ENCODE measurements at regions not wholly inside any gene's neighbourhood (a gene's known extent, or its start where the extent isn't known, plus 50 kb on each side); places are given as distances from the start of the nearest gene placed in this dataset.

GRCh38 chr2:199696048-199696447 is 154.9 kb downstream of the FTCDNL1 start:
- DNase-seq (ENCODE audit: low spot score, unreplicated experiment), result no peak
- no peaks in the 10 kb centered on the region for H3K36me3 Mint-ChIP-seq (ENCODE audit: insufficient read depth)
- no peaks in the 10 kb centered on the region for H3K27me3 Mint-ChIP-seq
- H3K4me3 Mint-ChIP-seq (ENCODE audit: low read depth), result no peak overlapping the region
- H3K4me1 Mint-ChIP-seq (ENCODE audit: low read depth), result no peaks in the 10 kb centered on the region
- H3K9me3 Mint-ChIP-seq (ENCODE audit: low read depth), result no peaks in the 10 kb centered on the region
- TF ChIP-seq CTCF (IDR thresholded peaks at IDR 0.05; ENCODE audit: unreplicated experiment), result no peak
- H3K27ac Mint-ChIP-seq, result no peak overlapping the region

- H3K9me3 Mint-ChIP-seq (ENCODE audit: low read depth), result no peaks in the 10 kb centered on the region
- no peaks in the 10 kb centered on the region for H3K36me3 Mint-ChIP-seq (ENCODE audit: insufficient read depth)
- no peaks in the 10 kb centered on the region for H3K27me3 Mint-ChIP-seq
- no peaks in the 10 kb centered on the region for H3K4me1 Mint-ChIP-seq (ENCODE audit: low read depth)
- no peak for TF ChIP-seq CTCF (IDR thresholded peaks at IDR 0.05; ENCODE audit: unreplicated experiment)
- no peak for DNase-seq (ENCODE audit: low spot score, unreplicated experiment)
- H3K4me3 Mint-ChIP-seq (ENCODE audit: low read depth), result no peak overlapping the region
- no peak overlapping the region for H3K27ac Mint-ChIP-seq
Measured at GRCh38 chr2:199693861-199694260, 157.1 kb downstream of the FTCDNL1 start.

GRCh38 chr2:199692489-199692888 is 158.5 kb downstream of the FTCDNL1 start:
- Mint-ChIP-seq H3K4me1 (ENCODE audit: low read depth) (no peaks in the 10 kb centered on the region), H3K27ac (no peak overlapping the region), H3K27me3 (no peaks in the 10 kb centered on the region), H3K4me3 (ENCODE audit: low read depth) (no peak overlapping the region), H3K36me3 (ENCODE audit: insufficient read depth) (no peaks in the 10 kb centered on the region), H3K9me3 (ENCODE audit: low read depth) (no peaks in the 10 kb centered on the region)
- no peak for TF ChIP-seq CTCF (IDR thresholded peaks at IDR 0.05; ENCODE audit: unreplicated experiment)
- DNase-seq (ENCODE audit: low spot score, unreplicated experiment), result no peak

- H3K9me3 Mint-ChIP-seq (ENCODE audit: low read depth), result no peaks in the 10 kb centered on the region
- no peaks in the 10 kb centered on the region for H3K36me3 Mint-ChIP-seq (ENCODE audit: insufficient read depth)
- no peaks in the 10 kb centered on the region for H3K4me1 Mint-ChIP-seq (ENCODE audit: low read depth)
- TF ChIP-seq CTCF (IDR thresholded peaks at IDR 0.05; ENCODE audit: unreplicated experiment), result no peak
- no peaks in the 10 kb centered on the region for H3K27me3 Mint-ChIP-seq
- DNase-seq (ENCODE audit: low spot score, unreplicated experiment), result no peak
- no peak overlapping the region for H3K27ac Mint-ChIP-seq
- H3K4me3 Mint-ChIP-seq (ENCODE audit: low read depth), result no peak overlapping the region
Measured at GRCh38 chr2:199690225-199690624, 160.8 kb downstream of the FTCDNL1 start.

- H3K4me3 Mint-ChIP-seq (ENCODE audit: low read depth), result no peak overlapping the region
- H3K27ac Mint-ChIP-seq, result no peak overlapping the region
- H3K36me3 Mint-ChIP-seq (ENCODE audit: insufficient read depth), result no peaks in the 10 kb centered on the region
- no peak for DNase-seq (ENCODE audit: low spot score, unreplicated experiment)
- no peaks in the 10 kb centered on the region for H3K4me1 Mint-ChIP-seq (ENCODE audit: low read depth)
- TF ChIP-seq CTCF (IDR thresholded peaks at IDR 0.05; ENCODE audit: unreplicated experiment), result no peak
- H3K9me3 Mint-ChIP-seq (ENCODE audit: low read depth), result no peaks in the 10 kb centered on the region
- no peaks in the 10 kb centered on the region for H3K27me3 Mint-ChIP-seq
Measured at GRCh38 chr2:199685669-199686068, 165.3 kb downstream of the FTCDNL1 start.

Measured in progenitor cell of endocrine pancreas (in vitro differentiated cells).